Psoas muscle (tissue), 7 donors: ENCODE measurements at regions not wholly inside any gene's neighbourhood (a gene's known extent, or its start where the extent isn't known, plus 50 kb on each side); places are given as distances from the start of the nearest gene placed in this dataset.

Experiments used
- ATAC-seq, 4 donors: fragments of 200-7000 bp; cut with Tn5 transposase; one replicate each; pipeline ENCODE4 v1.9.1; 2020; ENCODE audit warnings: moderate library complexity in 3 of 4, mild to moderate bottlenecking in 2 of 4
- DNase-seq, 2 donors: peaks; one replicate each; pipeline ENCODE4 v3.0.0-alpha.2; 2020
- H3K27ac ChIP-seq: fragments of 200-600 bp; one replicate; pipeline ENCODE4 v1.8.0; 2022
- H3K27me3 ChIP-seq, 3 donors: fragments of 200-600 bp in 1 of 3; one replicate each; pipeline versions ENCODE4 v1.6.1 to v1.8.0; 2013 to 2022; ENCODE audit warnings: low read length in 2 of 3, mild to moderate bottlenecking in 2 of 3, moderate library complexity in 1 of 3; ENCODE audit not compliant: insufficient read depth in 3 of 3
- H3K36me3 ChIP-seq, 2 donors: fragments of 200-600 bp in 1 of 2; one replicate each; pipeline versions ENCODE4 v1.6.1 to v1.8.0; 2013 to 2022; ENCODE audit warnings: low read depth in 1 of 2, mild to moderate bottlenecking in 1 of 2, moderate library complexity in 1 of 2; ENCODE audit not compliant: insufficient read depth in 1 of 2
- H3K4me1 ChIP-seq: fragments of 200-600 bp; one replicate; pipeline ENCODE4 v1.8.0; 2022
- H3K4me3 ChIP-seq: fragments of 200-600 bp; one replicate; pipeline ENCODE4 v1.8.0; 2022; ENCODE audit warnings: mild to moderate bottlenecking
- H3K9me3 ChIP-seq: fragments of 200-600 bp; one replicate; pipeline ENCODE4 v1.8.0; 2022
- CTCF ChIP-seq: fragments of 200-600 bp; IDR thresholded peaks from one replicate; pipeline ENCODE4 v1.8.0; 2022; ENCODE audit warnings: antibody characterized with exemption
- WGBS, 3 donors: extraction: QIAGEN DNeasy Blood & Tissue Kit; methylation state at CpG; one replicate each; pipeline versions ENCODE4 v1.1.6 to v1.1.7; 2013; 5-methylcytosine and 5-hydroxymethylcytosine counted together
- intact Hi-C, 2 donors: fragments of 100-400 bp; cut with DNase I; formaldehyde crosslinking; loops; one replicate each; pipeline versions ENCODE4 v1.11.0 to v1.14.2; 2022
- donor health status: healthy with polysubstance abuse.
- donor health status: DM: no; HTN: no; CAD: no; lungs with moderate emphysema.
- donor health status: Bipolar disorder and iron deficiency.
- donor health status: healthy.
- donor health status: DM: yes; HTN: yes; CAD: no.
- donor health status: DM: no; HTN: no; CAD: no.
- donor health status: DM: yes; HTN: yes; CAD: no.

- H3K9me3 ChIP-seq, result no peaks in the 10 kb centered on the region
- no peaks in the 10 kb centered on the region for H3K4me1 ChIP-seq
- no peak for TF ChIP-seq CTCF
- H3K27me3 ChIP-seq, result peaks cover 0 to 2% (median 0%) of the 10 kb centered on the region in 3 donors
- intact Hi-C loops, result no loop called here
- WGBS, 3 donors, result 36 to 55% (median 54%) methylated on average over 7 of the region's 7 CpGs
- DNase-seq (no peak), ATAC-seq (no peak)
- no peak overlapping the region for H3K4me3 ChIP-seq
- no peak overlapping the region for H3K27ac ChIP-seq
- H3K36me3 ChIP-seq, result no peaks in the 10 kb centered on the region
Observed at GRCh38 chr10:7075851-7076250, 335.0 kb downstream of the SFMBT2 start.

GRCh38 chr10:7075110-7075509 is 335.7 kb downstream of the SFMBT2 start:
- WGBS, 3 donors, result 24 to 32% (median 25%) methylated on average over 5 of the region's 5 CpGs
- intact Hi-C loops, result no loop called here
- TF ChIP-seq CTCF, result no peak
- peaks cover 0 to 2% (median 2%) of the 10 kb centered on the region in 3 donors for H3K27me3 ChIP-seq
- H3K4me3 ChIP-seq, result no peak overlapping the region
- no peaks in the 10 kb centered on the region for H3K9me3 ChIP-seq
- DNase-seq (no peak), ATAC-seq (no peak)
- H3K36me3 ChIP-seq, result no peaks in the 10 kb centered on the region
- H3K4me1 ChIP-seq, result no peaks in the 10 kb centered on the region
- H3K27ac ChIP-seq, result no peak overlapping the region

- H3K4me1 ChIP-seq, result no peaks in the 10 kb centered on the region
- H3K9me3 ChIP-seq, result no peaks in the 10 kb centered on the region
- 74 to 95% (median 80%) methylated on average over 2 of the region's 2 CpGs for WGBS, 3 donors
- no peak for DNase-seq
- intact Hi-C loops, result no loop called here
- no peak for TF ChIP-seq CTCF
- H3K4me3 ChIP-seq, result no peak overlapping the region
- ATAC-seq, result no peak
- H3K27me3 ChIP-seq, result peaks cover 0 to 4% (median 2%) of the 10 kb centered on the region in 3 donors
- H3K27ac ChIP-seq, result no peak overlapping the region
- no peaks in the 10 kb centered on the region for H3K36me3 ChIP-seq
Observed at GRCh38 chr10:7071421-7071820, 339.4 kb downstream of the SFMBT2 start.

GRCh38 chr10:7070950-7071349 is 339.9 kb downstream of the SFMBT2 start:
- no peak for ATAC-seq
- intact Hi-C loops, result no loop called here
- H3K27ac ChIP-seq, result no peak overlapping the region
- H3K27me3 ChIP-seq, result peaks cover 0 to 4% (median 2%) of the 10 kb centered on the region in 3 donors
- no peak for TF ChIP-seq CTCF
- H3K4me1 ChIP-seq, result no peaks in the 10 kb centered on the region
- H3K9me3 ChIP-seq, result no peaks in the 10 kb centered on the region
- no peak overlapping the region for H3K4me3 ChIP-seq
- WGBS, 3 donors, result 55 to 69% (median 69%) methylated on average over 2 of the region's 2 CpGs
- DNase-seq, result no peak
- H3K36me3 ChIP-seq, result no peaks in the 10 kb centered on the region

- TF ChIP-seq CTCF, result no peak
- DNase-seq, result no peak
- 85 to 90% (median 89%) methylated on average over 6 of the region's 6 CpGs for WGBS, 3 donors
- H3K27me3 ChIP-seq, result peaks cover 0 to 4% (median 2%) of the 10 kb centered on the region in 3 donors
- H3K27ac ChIP-seq, result no peak overlapping the region
- no peak overlapping the region for H3K4me3 ChIP-seq
- ATAC-seq, result no peak
- intact Hi-C loops, result no loop called here
- H3K4me1 ChIP-seq, result no peaks in the 10 kb centered on the region
- H3K9me3 ChIP-seq, result no peaks in the 10 kb centered on the region
- H3K36me3 ChIP-seq, result no peaks in the 10 kb centered on the region
Observed at GRCh38 chr10:7069706-7070105, 341.1 kb downstream of the SFMBT2 start.
